Fibroblast of lung (primary cell): ENCODE measurements at regions not wholly inside any gene's neighbourhood (a gene's known extent, or its start where the extent isn't known, plus 50 kb on each side); places are given as distances from the start of the nearest gene placed in this dataset.

Experiments used
- CTCF ChIP-seq, 2 donors: IDR thresholded peaks in 1 of 2; conservative IDR thresholded peaks in 1 of 2; 1 replicate in 1 of 2; 2 replicates in 1 of 2; pipeline ENCODE4 v1.5.1; 2011 to 2012; ENCODE audit warnings: low read length in 2 of 2, control low read depth in 1 of 2, inconsistent platforms in 1 of 2, low read depth in 1 of 2, mild to moderate bottlenecking in 1 of 2
- EZH2 ChIP-seq: IDR thresholded peaks from 2 replicates; pipeline ENCODE4 v1.5.1; 2012; ENCODE audit warnings: low read length, control low read depth, mild to moderate bottlenecking; ENCODE audit errors: missing control alignments

- no peak for TF ChIP-seq CTCF (conservative IDR thresholded peaks at IDR 0.05 in 1 of 2, IDR thresholded peaks at IDR 0.05 in 1 of 2; ENCODE audit: low read depth in 1 of 2, low read length in 2 of 2)
- TF ChIP-seq EZH2: no peak
Observed at GRCh38 chr20:48476854-48477253, 350.9 kb downstream of the PREX1 start.
